Stimulated activated CD8-positive, alpha-beta memory T cell treated with anti-CD3 and anti-CD28 coated beads, Interleukin-7, amount 100 ng/mL, for 24 hours (primary cell): ENCODE measurements at regions not wholly inside any gene's neighbourhood (a gene's known extent, or its start where the extent isn't known, plus 50 kb on each side); places are given as distances from the start of the nearest gene placed in this dataset.
"Not testable (repeated sequence)": the region's sequence is repeated elsewhere in the genome, so short reads cannot be mapped to it uniquely, and the experiment has no call there.

Experiments used
- DNase-seq: peaks from one replicate; pipeline ENCODE4 v3.0.0-alpha.2; 2020; ENCODE audit warnings: low read depth

GRCh38 chr4:179678093-179678814, 2236.0 kb upstream of the AGA start:
- DNase-seq: no peak

DNA sequence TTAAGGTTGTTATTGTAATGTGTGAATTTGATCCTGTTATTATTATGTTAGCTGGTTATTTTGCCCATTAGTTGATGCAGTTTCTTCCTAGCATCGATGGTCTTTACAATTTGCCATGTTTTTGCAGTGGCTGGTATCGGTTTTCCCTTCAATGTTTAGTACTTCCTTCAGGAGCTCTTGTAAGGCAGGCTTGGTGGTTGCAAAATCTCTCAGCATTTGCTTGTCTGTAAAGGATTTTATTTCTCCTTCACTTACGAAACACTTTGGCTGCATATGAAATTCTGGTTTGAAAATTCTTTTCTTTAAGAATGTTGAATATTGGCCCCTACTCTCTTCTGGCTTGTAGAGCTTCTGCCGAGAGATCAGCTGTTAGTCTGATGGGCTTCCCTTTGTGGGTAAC, 2241.4 kb upstream of the AGA start:
- not testable (repeated sequence) for DNase-seq

DNA sequence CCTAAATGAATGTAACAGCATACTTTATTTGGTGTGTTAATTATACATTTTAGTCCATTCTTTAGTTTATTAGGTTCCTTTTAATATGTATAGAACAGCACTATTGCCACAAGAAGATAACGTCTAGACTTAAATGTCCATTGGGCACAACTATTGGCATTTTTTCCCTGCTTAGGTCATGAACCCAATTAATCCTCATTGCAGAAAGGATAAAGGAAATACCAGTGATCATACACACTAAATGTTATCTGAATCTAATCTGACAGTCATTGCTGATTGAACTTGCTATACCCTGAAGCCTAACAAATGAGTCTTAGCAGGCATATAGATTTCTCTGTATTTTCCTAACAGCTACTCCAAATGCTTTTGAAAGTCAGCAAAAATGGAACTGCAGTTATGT, 2250.0 kb upstream of the AGA start:
- no peak for DNase-seq

DNA sequence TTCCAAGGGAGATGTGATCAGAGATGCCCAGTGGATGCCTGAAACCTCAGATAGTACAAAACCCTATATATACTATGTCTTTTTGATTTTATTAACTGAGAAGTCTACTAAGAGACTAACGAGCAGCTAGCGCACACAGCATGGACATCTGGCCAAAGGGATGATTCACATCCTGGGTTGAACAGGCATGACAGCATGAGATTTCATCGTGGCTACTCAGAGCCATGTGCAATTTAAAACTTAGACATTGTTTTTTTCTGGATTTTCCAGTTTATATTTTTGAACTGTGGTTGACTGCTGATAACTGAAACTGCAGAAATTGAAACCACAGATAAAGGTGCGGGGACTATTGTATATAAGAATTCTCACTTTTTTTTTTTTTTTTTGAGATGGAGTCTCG, 2252.9 kb upstream of the AGA start:
- no peak for DNase-seq

DNA sequence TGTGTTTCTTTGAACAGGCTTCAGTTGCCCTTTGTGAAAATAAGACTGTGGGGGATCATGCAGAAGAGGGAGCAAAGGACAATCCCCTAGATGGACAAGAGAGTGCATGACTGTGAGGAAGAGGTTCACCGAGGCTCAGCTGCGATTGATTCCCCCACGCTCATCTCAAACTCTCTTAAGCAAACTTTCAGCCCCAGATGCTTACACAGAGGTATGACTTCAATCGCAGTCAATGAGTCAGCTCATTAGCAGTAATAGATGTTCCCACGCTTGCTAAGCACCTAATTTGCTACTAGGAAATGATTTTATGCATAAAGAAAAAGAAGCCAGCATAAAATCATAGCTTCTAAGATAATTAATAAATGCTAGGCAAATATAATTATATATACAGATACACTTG, 2256.1 kb upstream of the AGA start:
- DNase-seq: no peak

GRCh38 chr4:179709961-179710624, 2267.9 kb upstream of the AGA start:
- DNase-seq: no peak

- no peak for DNase-seq
Measured at GRCh38 chr4:179719766-179720450, 2277.7 kb upstream of the AGA start.

- not testable (repeated sequence) for DNase-seq
Measured at GRCh38 chr4:179726491-179726890, 2284.3 kb upstream of the AGA start.

DNA sequence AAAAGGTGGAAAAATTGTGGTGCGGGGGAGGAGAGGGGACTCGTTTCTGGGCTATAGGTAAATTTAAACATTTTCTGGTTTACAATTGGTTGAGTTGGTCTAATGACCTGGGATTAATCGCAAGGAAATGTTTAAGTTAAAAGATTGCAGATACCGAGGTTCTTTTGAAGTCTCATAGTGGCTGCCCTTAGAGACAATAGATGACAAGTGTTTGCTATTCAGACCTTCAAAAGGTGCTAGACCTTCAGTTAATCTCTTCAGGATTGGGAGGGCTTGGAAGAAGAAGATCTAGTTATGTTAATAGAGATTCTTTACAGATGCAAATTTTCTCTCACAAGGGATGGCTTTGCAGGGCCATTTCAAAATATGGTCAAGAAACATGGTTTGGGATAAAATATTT, 2286.1 kb upstream of the AGA start:
- DNase-seq: no peak

DNA sequence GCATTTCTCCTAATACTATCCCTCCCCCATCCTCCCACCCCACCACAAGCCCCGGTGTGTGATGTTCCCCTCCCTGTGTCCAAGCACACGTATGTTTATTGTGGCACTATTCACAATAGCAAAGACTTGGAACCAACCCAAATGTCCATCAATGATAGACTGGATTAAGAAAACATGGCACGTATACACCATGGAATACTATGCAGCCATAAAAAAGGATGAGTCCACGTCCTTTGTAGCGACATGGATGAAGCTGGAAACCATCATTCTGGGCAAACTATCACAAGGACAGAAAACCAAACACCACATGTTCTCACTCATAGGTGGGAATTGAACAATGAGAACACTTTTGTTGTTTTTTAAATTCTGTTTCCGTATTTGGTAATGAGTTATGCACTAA, 2294.6 kb upstream of the AGA start:
- DNase-seq: not testable (repeated sequence)

DNA sequence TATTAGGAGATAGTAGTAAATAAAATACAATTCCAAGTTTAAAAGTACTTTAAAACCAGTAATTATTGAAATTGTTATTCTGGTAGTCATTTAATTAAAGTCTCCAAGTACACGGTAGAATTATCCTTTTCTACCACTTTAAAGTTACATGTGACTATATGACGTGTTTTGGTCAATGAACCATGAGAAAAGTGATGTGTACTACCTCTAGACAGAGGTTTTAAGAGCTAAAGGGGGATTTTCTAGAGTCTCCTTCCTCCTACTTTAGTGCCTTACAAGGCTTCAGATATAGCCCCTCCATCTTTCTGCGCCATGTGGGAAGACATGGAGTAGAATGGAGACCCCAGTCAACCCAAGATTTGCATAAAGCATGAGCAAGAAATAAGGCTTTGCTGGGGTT, 2296.6 kb upstream of the AGA start:
- DNase-seq: no peak

- DNase-seq: no peak
Measured at GRCh38 chr4:179747218-179747910, 2305.1 kb upstream of the AGA start.

DNA sequence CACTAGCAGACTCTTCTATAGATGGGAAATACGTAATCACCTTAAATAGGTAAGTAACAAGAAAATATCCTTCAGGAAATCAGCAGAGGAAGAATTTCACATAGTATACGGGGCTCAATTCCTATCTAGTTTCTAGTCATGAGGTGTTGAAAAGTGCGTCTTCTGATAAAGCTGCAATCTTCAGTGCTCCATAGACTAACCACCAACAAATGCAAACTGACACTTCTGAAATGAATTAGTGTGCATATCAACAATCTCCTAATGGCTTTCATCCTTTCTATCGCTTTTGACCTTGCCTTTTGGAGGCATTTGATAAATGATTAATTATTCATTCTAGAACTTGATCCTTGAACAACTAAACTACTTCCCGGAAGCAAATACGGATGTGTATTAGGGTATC, 2306.6 kb upstream of the AGA start:
- DNase-seq: no peak

DNA sequence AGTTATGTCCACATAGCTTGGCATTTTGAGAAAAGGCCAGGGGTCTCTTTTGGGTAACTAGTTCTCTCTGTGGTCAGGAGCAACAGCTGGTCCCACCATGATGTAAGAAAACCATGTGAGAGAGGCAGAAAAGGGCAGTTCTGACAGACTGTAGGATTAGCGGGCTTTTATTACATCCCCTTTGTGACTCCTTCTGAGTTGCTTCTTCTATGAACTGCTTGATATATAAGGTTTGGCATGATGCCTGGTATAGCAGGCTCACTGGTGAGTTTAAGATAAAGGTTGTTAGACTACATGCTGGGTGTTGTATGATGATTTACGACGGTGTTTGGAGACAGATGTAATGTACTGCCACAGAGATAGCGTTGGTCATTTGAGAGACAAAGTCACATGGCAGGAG, 2308.1 kb upstream of the AGA start:
- no peak for DNase-seq

GRCh38 chr4:179751669-179752068, 2309.4 kb upstream of the AGA start:
- DNase-seq: no peak

- no peak for DNase-seq
Measured at GRCh38 chr4:179755322-179755721, 2313.1 kb upstream of the AGA start.

GRCh38 chr4:179757641-179758040, 2315.4 kb upstream of the AGA start:
- DNase-seq: no peak

GRCh38 chr4:179762840-179763239, 2320.6 kb upstream of the AGA start:
- DNase-seq: no peak

- DNase-seq: no peak
Measured at GRCh38 chr4:179766938-179767337, 2324.7 kb upstream of the AGA start.

DNA sequence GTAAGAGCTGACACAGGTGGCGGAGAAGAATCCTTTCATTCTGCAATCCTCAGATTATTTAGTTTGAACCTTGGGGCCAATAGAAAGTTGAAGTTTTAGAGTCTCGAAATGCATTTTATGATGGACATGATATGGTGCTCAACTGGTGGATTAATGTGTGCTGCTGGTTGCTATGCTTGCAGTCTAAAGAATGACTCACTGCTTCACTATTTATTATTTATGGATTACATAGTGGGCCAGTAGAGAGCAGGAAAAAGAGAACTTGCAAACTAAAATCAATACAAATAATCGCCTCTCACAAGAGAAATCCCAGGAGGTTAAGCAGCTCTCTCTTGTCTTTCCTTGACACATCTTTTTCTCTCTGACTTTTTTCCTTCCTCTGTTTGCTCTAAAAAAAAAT, 2326.8 kb upstream of the AGA start:
- DNase-seq: no peak

- DNase-seq: no peak
Measured at GRCh38 chr4:179797738-179798137, 2355.5 kb upstream of the AGA start.

GRCh38 chr4:179803857-179804256, 2361.6 kb upstream of the AGA start:
- DNase-seq: no peak

DNA sequence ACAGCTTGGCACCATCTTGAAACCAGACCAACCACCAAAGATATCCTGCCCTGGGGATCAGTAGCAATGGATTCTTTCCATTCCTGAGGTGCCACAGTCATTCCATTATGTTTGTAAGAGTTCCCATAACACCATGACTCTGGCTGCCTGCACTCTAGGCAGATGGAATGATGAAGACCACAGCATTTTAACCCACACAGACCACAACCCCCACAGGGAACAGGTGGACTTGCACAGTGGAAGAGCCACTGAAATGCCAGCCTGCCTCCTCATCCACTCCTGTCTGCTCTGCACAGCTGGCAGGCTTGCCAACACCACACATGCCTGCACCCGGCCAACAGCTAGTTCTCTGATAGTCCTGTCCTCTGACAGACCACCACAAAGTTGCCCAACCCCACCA, 2362.2 kb upstream of the AGA start:
- DNase-seq: no peak
